Astrocyte of the cerebellum (primary cell): ENCODE measurements at regions not wholly inside any gene's neighbourhood (a gene's known extent, or its start where the extent isn't known, plus 50 kb on each side); places are given as distances from the start of the nearest gene placed in this dataset.

Experiments
- DNase-seq: peaks from one replicate; pipeline ENCODE4 v3.0.0-alpha.2; 2011; ENCODE audit warnings: low read depth
- H3K4me3 ChIP-seq: 2 replicates; pipeline ENCODE4 v1.5.1; 2011; ENCODE audit warnings: mild to moderate bottlenecking, low read depth, low read length, moderate library complexity
- CTCF ChIP-seq: IDR thresholded peaks from 2 replicates; pipeline ENCODE4 v1.5.1; 2012; ENCODE audit warnings: low read length, low read depth, moderate library complexity, mild to moderate bottlenecking; ENCODE audit errors: missing control alignments
- in situ Hi-C: cut with HindIII; loops from 2 replicates; pipeline ENCODE4 v1.10.0; 2017; ENCODE audit warnings: low sequenced_read_pairs

GRCh38 chr6:153216789-153217188 is 85.7 kb upstream of the RGS17 start:
- no peak overlapping the region for H3K4me3 ChIP-seq
- DNase-seq, result no peak
- in situ Hi-C loops, result no loop called here
- TF ChIP-seq CTCF, result no peak

GRCh38 chr6:153215242-153215641 is 84.2 kb upstream of the RGS17 start:
- no peak for TF ChIP-seq CTCF
- no peak overlapping the region for H3K4me3 ChIP-seq
- in situ Hi-C loops, result no loop called here
- no peak for DNase-seq

GRCh38 chr6:153214436-153214835 is 83.4 kb upstream of the RGS17 start:
- TF ChIP-seq CTCF, result no peak
- no peak overlapping the region for H3K4me3 ChIP-seq
- in situ Hi-C loops, result no loop called here
- no peak for DNase-seq

- DNase-seq, result peak; percentile 31
- in situ Hi-C loops, result no loop called here
- no peak for TF ChIP-seq CTCF
- no peak overlapping the region for H3K4me3 ChIP-seq
Observed at GRCh38 chr6:153210083-153210482, 79.0 kb upstream of the RGS17 start.

GRCh38 chr6:153208706-153209105 is 77.6 kb upstream of the RGS17 start:
- DNase-seq, result no peak
- TF ChIP-seq CTCF, result no peak
- in situ Hi-C loops, result no loop called here
- no peak overlapping the region for H3K4me3 ChIP-seq

GRCh38 chr6:153207617-153208016 is 76.5 kb upstream of the RGS17 start:
- in situ Hi-C loops, result no loop called here
- no peak overlapping the region for H3K4me3 ChIP-seq
- no peak for DNase-seq
- no peak for TF ChIP-seq CTCF

GRCh38 chr6:153207006-153207405 is 75.9 kb upstream of the RGS17 start:
- DNase-seq, result no peak
- in situ Hi-C loops, result no loop called here
- TF ChIP-seq CTCF, result no peak
- H3K4me3 ChIP-seq, result no peak overlapping the region
